ENCODE measurements at regions not wholly inside any gene's neighbourhood (a gene's known extent, or its start where the extent isn't known, plus 50 kb on each side); places are given as distances from the start of the nearest gene placed in this dataset.

GRCh38 chr7:81560708-81561107, 209.1 kb downstream of the HGF start:
- TF ChIP-seq TAF1 (conservative IDR thresholded peaks at IDR 0.05), result no peak
- TF ChIP-seq YY1 (IDR thresholded peaks at IDR 0.05), result no peak
- TF ChIP-seq CTCF (IDR thresholded peaks at IDR 0.05; ENCODE audit: low read depth, low read length, missing input control), result no peak
- no peak for TF ChIP-seq RAD21 (IDR thresholded peaks at IDR 0.05)
- TF ChIP-seq ZBTB33 (IDR thresholded peaks at IDR 0.05), result no peak
- no peak for TF ChIP-seq SP1 (IDR thresholded peaks at IDR 0.05)
- no peak for TF ChIP-seq ATF3 (IDR thresholded peaks at IDR 0.05)
- no peak for TF ChIP-seq FOXA1 (IDR thresholded peaks at IDR 0.05)
- TF ChIP-seq REST (IDR thresholded peaks at IDR 0.05), result no peak
- TF ChIP-seq GABPA (IDR thresholded peaks at IDR 0.05 in 1 of 2, conservative IDR thresholded peaks at IDR 0.05 in 1 of 2), result no peak
- TF ChIP-seq JUND (IDR thresholded peaks at IDR 0.05), result no peak
